ENCODE measurements at regions not wholly inside any gene's neighbourhood (a gene's known extent, or its start where the extent isn't known, plus 50 kb on each side); places are given as distances from the start of the nearest gene placed in this dataset.

DNA sequence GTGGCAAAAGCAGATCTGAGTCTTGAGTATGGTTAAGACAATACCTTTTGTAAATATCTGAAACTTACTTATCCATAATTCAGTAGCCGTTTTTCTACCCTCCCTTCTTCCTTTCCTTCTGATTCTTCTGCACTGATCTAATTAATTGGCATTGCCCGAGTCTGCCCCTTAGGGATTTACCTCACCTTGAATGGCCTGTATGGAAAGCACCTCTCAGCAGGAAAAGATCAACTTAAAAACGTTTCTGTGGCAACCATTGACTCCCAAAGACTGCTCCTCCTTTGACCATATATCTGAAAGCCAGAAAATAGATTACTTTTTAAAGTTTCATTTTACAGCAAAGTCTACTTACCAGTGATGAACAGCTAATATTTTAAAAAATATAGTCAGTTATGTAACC lies 496.5 kb upstream of the LCORL start:
- Histone ChIP-seq H3K36me3 (ENCODE audit: insufficient read depth, low read length) (no peaks in the 10 kb centered on the region), H3K27me3 (ENCODE audit: insufficient read depth, low read length, poor library complexity, severe bottlenecking) (no peaks in the 10 kb centered on the region), H3K79me2 (ENCODE audit: insufficient read depth, low read length) (no peaks in the 10 kb centered on the region), H3K9me2 (replicated peaks; ENCODE audit: low read depth, low read length) (no peaks in the 10 kb centered on the region), H2AFZ (ENCODE audit: low read length) (no peak overlapping the region), H3K4me2 (ENCODE audit: low read depth, low read length, poor library complexity, severe bottlenecking) (no peak overlapping the region), H3K9me3 (ENCODE audit: insufficient read depth, low read depth, low read length) (no peaks in the 10 kb centered on the region), H3K4me1 (ENCODE audit: insufficient read depth, low read length, poor library complexity, severe bottlenecking) (no peaks in the 10 kb centered on the region), H3F3A (ENCODE audit: low read depth) (no peaks in the 10 kb centered on the region), H3K4me3 (ENCODE audit: low read length, poor library complexity, severe bottlenecking) (no peak overlapping the region), H4K20me1 (ENCODE audit: insufficient read depth, low read length, poor library complexity, severe bottlenecking) (no peaks in the 10 kb centered on the region), H3K9ac (ENCODE audit: low read depth, low read length, poor library complexity, severe bottlenecking) (no peak overlapping the region)
- TF ChIP-seq EZH2phosphoT487 (IDR thresholded peaks at IDR 0.05; ENCODE audit: borderline replicate concordance), result no peak
- no peak for TF ChIP-seq CTCF (conservative IDR thresholded peaks at IDR 0.05; ENCODE audit: low read length)

GRCh38 chr4:18513861-18514260 lies 492.3 kb upstream of the LCORL start:
- no peaks in the 10 kb centered on the region for H3K9me2 ChIP-seq (replicated peaks; ENCODE audit: low read depth, low read length)
- H3K9me3 ChIP-seq (ENCODE audit: insufficient read depth, low read depth, low read length), result no peaks in the 10 kb centered on the region
- no peak overlapping the region for H3K9ac ChIP-seq (ENCODE audit: low read depth, low read length, poor library complexity, severe bottlenecking)
- TF ChIP-seq CTCF (conservative IDR thresholded peaks at IDR 0.05; ENCODE audit: low read length) (no peak), EZH2phosphoT487 (IDR thresholded peaks at IDR 0.05; ENCODE audit: borderline replicate concordance) (no peak)
- no peak overlapping the region for H3K4me3 ChIP-seq (ENCODE audit: low read length, poor library complexity, severe bottlenecking)
- no peaks in the 10 kb centered on the region for H3F3A ChIP-seq (ENCODE audit: low read depth)
- H3K27me3 ChIP-seq (ENCODE audit: insufficient read depth, low read length, poor library complexity, severe bottlenecking), result no peaks in the 10 kb centered on the region
- no peak overlapping the region for H3K4me2 ChIP-seq (ENCODE audit: low read depth, low read length, poor library complexity, severe bottlenecking)
- no peaks in the 10 kb centered on the region for H4K20me1 ChIP-seq (ENCODE audit: insufficient read depth, low read length, poor library complexity, severe bottlenecking)
- H2AFZ ChIP-seq (ENCODE audit: low read length), result no peak overlapping the region
- H3K79me2 ChIP-seq (ENCODE audit: insufficient read depth, low read length), result no peaks in the 10 kb centered on the region
- no peaks in the 10 kb centered on the region for H3K4me1 ChIP-seq (ENCODE audit: insufficient read depth, low read length, poor library complexity, severe bottlenecking)
- no peaks in the 10 kb centered on the region for H3K36me3 ChIP-seq (ENCODE audit: insufficient read depth, low read length)

DNA sequence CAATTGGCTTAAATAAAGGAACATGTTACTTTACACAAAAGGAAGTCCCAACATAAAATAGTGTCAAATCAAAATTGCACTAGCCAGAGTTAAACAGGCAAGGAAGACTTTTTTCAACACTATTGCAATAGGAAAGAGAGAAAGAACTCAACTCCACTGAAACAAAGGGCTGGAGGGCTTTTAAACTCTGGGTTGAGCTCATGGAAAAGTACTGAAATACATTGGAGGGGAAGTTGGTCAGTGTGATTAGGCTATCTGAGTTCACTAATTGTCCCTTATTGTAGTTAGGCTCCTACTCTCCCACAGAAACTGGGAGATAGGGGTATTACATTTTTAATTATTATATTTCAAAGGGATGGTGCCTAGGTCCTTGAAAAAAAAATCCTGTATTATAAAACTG lies 491.2 kb upstream of the LCORL start:
- H3F3A ChIP-seq (ENCODE audit: low read depth), result no peaks in the 10 kb centered on the region
- no peaks in the 10 kb centered on the region for H3K36me3 ChIP-seq (ENCODE audit: insufficient read depth, low read length)
- no peak for TF ChIP-seq CTCF (conservative IDR thresholded peaks at IDR 0.05; ENCODE audit: low read length)
- no peaks in the 10 kb centered on the region for H3K9me2 ChIP-seq (replicated peaks; ENCODE audit: low read depth, low read length)
- no peak overlapping the region for H3K4me2 ChIP-seq (ENCODE audit: low read depth, low read length, poor library complexity, severe bottlenecking)
- no peaks in the 10 kb centered on the region for H3K9me3 ChIP-seq (ENCODE audit: insufficient read depth, low read depth, low read length)
- H3K9ac ChIP-seq (ENCODE audit: low read depth, low read length, poor library complexity, severe bottlenecking), result no peak overlapping the region
- H4K20me1 ChIP-seq (ENCODE audit: insufficient read depth, low read length, poor library complexity, severe bottlenecking), result no peaks in the 10 kb centered on the region
- no peak overlapping the region for H3K4me3 ChIP-seq (ENCODE audit: low read length, poor library complexity, severe bottlenecking)
- no peaks in the 10 kb centered on the region for H3K79me2 ChIP-seq (ENCODE audit: insufficient read depth, low read length)
- H2AFZ ChIP-seq (ENCODE audit: low read length), result no peak overlapping the region
- H3K4me1 ChIP-seq (ENCODE audit: insufficient read depth, low read length, poor library complexity, severe bottlenecking), result no peaks in the 10 kb centered on the region
- no peaks in the 10 kb centered on the region for H3K27me3 ChIP-seq (ENCODE audit: insufficient read depth, low read length, poor library complexity, severe bottlenecking)

All from Loucy (cell line).